ENCODE measurements at regions not wholly inside any gene's neighbourhood (a gene's known extent, or its start where the extent isn't known, plus 50 kb on each side); places are given as distances from the start of the nearest gene placed in this dataset.

DNA sequence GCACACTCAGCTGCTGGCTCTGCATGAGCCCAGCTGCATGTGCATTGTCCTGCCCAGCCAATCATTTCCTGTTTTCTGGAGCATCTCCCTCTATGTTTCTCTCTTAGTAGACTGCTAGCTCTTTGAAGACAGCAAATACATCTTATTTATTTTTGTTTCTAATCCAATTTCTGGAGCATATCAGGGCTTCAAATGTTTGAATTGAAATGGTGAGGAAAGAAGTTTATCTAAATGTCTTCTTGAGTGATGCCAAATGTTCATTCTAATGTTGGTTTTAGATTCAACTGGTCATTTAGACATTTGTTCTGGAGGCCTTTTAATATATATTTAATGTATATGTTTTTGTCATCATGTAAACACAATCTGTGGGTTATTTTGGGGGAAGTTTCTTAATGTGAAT, 141.9 kb downstream of the DNAJB9 start:
- DNase-seq, result no peak

DNA sequence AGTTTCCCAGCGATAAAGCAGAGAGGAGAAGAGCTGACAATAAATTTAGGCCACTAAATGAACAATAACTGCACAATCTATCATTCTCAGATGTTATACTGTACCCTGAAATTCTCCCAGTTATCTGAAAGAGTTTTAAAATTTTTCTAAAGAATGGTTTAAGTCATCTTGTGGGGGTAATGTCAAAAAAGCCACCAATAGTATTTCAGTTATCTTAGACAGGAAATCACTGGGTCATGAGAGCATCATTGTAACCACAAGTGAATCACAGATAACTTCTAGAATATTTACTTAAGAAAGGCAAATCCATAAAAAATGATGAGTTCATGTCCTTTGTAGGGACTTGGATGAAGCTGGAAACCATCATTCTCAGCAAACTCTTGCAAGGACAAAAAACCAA, 147.1 kb downstream of the DNAJB9 start:
- no peak for DNase-seq

DNA sequence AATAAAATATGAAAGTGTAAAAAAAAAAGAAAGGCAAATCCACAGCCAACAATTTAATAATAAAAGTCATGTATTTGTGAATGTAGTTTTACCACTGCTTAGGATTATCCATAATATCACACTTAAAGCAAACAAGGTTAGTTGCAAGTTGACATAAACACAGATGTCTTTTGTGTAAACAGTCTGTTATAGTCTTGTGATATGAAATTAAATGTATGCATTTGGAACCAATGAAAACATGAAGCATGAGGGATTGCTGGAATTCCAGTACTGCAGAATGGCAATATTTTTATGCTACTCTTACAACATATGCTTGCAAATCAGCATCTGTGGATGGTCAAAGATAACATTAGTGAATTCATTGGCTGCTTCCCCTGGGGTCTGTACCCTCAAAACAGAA, 148.1 kb downstream of the DNAJB9 start:
- no peak for DNase-seq

DNA sequence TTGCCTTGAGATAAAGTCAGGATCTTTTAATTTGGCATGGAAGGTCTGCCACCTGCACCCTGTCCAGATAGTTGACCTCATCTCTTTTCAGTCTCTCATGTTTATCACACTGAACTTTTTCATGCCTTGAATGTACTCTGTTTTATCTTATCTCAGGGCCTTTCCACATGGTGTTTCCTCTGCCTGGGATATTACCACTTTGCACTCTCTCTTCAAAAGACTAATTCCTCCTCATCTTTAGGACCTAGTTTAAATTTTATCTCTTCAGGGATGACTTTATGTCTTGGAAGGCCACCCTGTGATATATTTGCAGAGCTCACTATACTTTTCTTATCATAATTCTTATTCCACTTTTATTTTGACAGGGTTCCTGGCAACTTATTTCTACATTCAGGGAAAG, 150.0 kb downstream of the DNAJB9 start:
- no peak for DNase-seq

DNA sequence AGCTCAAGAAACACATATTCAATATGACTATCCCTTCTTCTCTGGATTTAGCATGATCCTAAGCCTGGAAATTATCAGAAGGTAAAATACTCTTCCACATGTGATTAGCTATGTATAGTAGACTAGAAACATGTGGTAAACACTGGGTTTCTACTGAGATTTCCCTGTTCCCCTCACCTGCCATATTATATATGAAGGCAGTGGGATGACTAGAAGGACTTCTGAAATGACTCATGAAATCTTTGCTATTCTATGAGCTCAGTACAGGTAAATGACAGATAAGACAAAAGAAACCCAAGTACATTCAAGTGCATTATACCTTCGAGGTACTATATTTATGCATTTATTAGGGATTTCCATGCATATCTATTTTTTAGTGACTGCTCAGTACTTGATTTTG, 152.9 kb downstream of the DNAJB9 start:
- DNase-seq, result no peak

DNA sequence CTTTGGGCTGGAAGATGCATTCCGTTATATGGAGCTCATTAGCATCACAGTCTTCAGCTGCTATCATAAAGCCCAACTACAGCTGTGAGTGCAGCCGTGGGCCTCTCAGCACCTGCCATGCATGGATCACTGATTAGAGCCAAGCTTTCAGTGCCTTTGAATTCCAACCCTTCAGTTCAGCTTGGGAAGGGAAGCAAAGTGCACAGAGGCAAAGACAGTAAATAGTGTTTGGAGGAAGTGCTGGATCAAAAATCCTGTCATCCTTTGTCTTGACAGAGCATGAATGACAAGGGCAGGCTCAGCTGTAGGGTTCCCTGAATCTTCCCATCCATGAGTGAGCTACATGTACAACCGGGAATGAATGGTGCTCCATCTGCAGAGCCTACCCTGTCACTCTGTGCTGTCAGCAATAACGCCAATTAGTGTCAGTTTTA, 153.7 kb downstream of the DNAJB9 start:
- DNase-seq, result no peak

DNA sequence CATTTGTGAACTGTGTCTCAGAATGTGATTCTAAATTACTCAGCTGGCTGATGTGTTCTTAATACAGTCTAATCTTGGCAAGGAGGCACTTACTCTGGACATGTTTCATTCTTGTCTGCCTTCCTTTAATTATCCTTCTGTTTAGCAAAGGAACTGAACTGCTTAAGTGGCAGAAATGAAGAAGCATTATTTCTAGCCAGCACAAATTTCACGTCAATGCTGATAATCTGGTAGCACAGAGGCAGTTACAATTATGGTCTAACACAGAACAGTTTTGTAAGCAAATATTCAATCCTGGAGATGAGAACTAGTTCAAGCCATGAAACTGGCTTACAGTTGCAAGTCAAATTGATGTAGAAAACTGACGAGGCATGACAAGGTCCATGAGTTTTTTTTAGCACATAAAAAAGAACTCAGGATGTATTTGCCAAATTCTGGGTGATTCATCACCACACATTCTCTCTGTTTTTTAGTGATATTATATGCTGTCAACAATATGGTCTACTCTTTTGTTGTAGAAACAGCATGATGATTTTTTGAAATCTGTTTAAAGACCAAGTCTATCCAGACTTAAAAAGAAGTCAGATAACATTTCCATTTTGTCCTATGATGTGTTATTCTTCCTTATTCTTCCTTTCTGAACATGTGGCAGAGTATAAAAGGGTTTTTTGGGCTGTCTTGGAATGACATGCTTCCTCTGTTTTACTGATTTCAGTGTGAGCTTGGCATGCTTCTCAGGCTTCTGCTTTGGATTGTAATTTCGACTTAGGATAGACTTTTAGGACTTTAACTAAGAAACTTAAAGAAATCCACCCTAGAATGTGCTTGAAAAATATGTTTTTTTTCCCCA, 154.8 kb downstream of the DNAJB9 start:
- DNase-seq, result no peak

DNA sequence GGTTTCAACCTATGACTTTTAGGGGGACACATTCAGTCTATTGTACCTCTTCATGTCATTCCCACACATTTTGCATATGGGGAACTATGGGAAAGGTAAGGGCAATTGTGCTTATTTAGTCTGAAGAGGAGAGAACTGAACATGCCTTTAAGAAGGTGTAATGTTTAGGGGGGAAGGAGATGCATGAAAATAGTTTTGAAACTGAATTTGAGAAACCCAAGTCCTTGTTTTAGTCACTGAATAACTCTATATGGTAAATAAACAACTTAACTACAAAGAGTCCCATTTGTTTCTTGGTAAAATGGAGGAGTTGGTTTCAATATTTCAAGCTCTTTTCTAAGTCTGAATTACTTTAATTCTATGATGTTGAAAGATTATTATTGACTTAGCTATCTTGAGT, 166.1 kb downstream of the DNAJB9 start:
- DNase-seq, result no peak

DNA sequence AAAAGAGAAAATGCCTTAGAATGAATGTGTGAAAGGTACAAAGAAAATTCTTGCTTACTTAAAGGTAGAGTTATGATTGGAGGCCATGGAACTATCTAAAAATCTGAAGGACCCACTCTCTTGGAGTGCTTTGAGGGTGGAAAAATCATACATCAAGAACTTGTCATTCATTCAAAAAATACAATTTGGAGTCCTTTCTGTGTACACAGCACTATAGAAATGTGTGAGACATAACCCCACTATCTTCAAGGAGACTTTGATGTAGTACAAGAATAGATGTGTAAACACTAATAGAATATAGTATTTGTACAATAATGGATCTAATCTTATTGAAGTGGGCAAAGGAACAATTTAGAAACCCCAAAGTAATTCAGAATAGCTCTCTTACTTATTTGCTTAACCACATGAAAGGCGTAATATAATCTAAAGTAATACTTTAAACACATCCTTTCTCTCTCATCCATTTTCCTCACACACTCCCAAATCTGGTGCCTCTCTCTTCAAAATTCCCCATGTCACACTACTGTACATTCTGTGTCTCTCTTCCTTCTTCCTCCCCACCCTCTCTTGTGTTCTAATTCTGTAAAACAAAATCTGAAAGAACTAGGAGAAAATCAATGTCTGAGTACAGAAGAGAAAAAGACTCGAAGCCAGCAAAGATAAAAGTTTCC, 166.7 kb downstream of the DNAJB9 start:
- no peak for DNase-seq

DNA sequence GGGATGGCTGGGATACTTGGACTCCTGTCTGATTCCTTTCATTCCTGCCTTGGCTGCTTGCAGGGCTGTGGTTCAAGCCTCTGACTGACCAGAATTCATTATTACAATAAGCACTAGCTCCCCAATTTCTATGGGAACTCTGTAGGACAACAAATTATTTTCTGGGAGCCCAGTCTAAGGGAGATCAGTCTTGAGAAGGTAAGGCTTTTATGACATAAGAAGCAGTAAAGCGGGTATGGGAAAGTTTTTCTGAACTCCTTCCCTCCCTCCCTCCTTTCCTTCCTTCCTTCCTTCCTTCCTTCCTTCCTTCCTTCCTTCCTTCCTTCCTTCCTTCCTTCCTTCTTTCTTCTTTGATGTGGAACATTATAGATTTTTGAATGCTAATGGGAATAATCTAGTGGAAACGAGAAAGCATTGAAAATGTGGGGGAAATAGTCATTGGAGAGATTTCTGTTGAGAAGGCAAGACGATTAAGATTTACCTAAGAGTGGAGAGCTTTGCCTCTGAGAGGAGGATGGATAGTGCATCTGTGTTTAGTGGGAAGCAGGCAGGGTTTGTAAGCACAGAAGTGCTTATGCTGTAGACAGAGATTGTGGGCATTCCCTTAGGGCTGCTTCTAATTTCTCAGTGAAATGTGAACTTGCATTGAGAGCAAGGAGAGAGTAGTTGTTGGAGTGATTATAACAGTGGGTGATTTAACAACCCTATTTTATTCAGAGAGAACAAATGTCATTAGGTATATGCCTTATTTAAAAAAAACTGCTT, 201.5 kb downstream of the DNAJB9 start:
- DNase-seq, result no peak

DNA sequence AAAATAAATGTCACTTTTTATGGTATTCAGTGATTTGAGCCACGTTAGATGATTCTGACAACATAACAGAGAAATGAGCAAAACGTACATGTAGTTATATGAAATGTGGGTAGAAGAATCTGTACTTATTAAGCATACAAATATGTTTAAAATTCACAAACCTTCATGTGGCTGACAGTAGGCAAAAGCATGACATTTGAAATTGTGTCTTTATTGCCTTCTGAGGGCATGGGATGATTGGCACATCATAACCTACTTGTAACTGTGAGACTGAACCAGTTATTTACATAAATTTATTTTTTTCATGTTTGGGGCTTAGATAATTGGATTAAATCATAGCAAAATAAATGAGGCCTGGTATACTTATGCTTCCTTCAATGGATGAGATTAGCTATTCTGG, 202.2 kb downstream of the DNAJB9 start:
- DNase-seq, result no peak

DNA sequence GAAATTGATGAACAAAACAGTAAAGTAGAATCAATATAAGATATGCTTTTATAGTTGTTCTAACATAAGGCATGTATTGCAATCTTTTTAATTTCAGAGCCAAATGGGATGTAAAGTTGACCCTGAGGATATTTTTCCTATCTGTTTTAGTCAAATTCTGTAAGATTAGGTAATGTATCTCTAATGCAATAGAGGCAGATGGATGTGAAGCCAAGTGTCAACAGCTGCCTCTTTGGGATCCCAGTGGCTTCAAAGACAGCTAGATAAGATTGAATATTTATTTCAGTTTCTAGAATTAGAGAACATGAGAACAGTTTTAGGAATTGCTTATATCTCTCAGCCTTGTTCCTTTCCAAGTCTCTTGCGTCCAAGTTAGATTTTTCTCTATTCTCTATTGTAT, 208.3 kb downstream of the DNAJB9 start:
- DNase-seq, result no peak

DNA sequence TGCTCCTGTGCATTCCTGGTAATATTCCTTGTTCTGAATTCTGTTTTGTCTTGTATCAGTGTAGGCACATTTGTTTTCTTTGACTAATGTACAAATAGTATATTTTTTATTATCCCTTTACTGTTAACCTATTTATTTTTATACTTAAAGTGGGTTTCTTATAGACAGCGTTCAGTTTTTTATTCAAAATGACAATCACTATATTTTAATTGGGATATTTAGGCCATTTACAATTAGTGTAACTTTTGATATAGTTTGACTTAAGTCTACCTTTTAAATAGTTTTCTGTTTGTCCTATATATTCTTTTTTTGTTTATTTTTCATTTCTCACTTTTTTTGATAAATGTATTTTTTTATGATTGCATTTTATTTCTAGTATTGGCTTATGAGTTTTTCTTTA, 219.8 kb downstream of the DNAJB9 start:
- no peak for DNase-seq

DNA sequence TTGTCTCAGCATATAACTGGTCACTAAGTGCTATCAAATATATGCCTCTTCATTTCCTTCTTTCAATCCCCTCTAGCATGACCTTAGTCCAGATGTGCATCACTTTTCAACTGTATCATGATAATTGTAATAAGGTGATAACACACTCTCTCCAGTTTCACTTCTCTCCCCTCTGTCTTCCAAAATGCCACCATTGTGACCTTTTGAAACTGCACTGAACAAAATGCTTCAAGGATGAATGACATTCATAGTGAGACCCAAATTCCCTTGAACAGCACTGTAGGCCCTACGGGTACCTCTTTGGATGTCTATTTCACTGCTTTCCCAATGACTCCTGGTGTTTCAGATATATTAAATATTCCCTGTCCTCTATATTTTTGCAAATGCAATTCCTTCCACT, 224.8 kb downstream of the DNAJB9 start:
- DNase-seq, result no peak

DNA sequence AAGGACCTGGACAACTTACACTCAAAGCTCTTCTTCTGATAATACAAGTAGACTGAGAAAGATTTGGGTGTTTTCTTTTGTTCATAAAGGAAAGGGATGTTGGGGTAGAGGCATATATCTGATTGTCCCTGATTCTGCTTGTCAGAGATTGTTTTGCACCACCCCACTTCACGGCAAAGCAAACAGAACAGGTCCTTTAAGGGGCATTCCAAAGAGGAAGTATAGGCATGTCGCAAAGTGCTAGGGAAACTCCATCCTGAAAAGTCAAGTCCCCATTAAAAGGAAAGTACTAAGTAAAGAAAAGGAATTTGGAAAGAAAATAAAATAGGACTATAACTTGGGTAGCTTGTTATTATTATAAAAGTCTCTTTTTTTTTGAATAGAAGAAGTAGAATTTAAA, 233.0 kb downstream of the DNAJB9 start:
- DNase-seq, result no peak

DNA sequence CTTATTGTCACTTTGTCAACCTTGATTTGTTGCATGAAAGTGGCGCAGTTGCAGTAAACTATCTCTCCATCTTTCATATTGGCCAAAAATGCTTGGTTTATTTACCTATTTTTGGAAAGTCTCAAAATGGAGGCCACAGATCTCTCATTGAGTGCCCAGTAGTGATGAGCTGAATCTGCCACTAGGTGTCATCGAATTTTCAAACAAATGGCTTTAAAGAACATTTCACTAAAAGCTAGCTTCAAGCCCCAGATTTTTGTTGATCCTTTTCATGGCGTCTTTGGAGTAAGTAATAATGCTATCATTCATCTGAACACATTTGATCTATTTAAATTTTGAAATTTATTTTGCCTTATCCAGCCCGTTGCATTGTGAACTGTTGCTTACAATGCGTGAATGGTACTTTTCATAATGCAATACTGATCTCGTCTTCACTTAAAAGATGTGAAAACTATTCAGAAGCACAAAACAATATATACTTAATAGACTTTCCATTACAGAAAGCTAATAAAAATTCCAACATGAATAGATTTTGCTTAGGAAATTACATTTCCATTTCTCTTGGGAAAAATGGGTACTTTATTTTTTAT, 236.2 kb downstream of the DNAJB9 start:
- peak; percentile 18 for DNase-seq

DNA sequence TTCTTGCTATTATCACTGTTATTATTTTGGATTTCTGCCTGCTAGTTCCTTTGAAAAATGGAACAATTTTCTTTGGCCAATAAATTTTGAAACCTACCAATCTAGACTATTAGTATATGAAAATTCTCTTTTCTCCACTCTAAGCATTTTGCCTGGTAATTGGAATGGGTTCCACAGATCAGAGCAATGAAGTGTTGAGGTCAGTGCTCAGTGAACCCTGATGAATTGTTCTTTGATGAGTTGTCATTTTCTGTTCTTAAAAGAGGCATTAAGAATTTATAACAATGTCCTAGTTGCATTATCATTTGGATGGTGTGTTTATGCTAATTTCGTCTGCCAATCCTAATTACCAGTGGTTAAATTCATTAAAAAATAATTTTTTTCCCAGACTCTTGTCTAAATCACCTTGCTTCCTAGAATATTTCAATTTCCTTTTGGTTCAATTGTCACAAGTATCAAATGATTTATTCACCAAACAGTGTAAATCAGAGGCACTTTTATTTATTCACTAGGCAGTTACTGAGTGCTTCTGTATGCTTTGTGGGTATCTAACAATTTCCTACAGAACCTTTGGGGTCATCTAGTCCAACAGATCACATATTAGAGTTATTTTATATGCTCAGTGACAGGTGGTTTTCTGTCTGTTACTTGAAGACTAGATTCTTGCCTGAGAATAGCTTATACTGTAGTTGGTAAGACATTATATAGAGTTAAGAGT, 239.0 kb downstream of the DNAJB9 start:
- DNase-seq, result no peak

DNA sequence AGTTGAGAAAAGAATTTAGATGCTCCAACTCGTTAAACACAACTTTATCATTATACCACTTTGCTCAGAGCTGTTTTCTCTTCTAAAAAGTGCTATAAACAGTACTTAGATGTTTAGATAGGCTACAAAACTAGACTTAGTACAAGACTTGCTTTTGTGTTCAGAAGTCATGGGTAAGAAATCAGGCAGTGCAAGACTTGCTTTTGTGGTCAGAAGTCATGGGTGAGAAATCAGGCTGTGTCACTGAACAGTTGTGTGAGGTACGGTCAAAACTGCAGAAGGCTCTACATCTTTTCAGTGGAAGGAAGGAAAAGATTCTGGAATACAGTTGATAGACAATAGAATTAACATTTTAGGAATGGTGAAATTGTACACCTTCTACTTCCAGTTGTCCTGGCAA, 239.7 kb downstream of the DNAJB9 start:
- no peak for DNase-seq

DNA sequence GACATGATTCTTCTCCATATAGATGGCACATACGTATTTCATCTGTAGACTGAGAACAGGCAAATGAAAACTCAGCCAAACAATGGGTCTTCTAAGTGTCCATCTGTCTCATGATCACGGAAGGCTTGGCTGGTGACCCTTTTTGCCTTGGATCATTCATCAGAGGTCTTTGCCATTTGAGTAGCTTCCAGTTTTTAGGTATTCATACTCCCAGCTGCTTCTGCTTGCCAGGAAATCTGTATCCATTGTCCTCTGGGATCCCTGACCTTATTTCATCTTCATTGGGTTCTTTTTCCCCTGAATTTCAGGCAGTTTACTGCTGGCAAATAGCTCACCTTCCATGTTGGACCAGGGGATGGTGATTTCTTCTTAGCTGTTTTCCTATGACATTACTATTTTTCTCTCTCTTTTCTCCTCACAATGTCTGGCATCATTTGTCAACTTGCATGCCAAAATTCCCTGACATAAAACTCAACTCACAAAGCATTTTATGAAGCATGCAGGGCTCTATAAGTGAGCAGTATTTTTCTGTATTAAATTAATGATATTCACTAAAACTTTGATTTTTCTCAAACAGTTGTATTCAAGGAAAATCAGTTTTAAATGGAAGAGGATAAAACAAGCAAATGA, 241.2 kb downstream of the DNAJB9 start:
- no peak for DNase-seq

DNA sequence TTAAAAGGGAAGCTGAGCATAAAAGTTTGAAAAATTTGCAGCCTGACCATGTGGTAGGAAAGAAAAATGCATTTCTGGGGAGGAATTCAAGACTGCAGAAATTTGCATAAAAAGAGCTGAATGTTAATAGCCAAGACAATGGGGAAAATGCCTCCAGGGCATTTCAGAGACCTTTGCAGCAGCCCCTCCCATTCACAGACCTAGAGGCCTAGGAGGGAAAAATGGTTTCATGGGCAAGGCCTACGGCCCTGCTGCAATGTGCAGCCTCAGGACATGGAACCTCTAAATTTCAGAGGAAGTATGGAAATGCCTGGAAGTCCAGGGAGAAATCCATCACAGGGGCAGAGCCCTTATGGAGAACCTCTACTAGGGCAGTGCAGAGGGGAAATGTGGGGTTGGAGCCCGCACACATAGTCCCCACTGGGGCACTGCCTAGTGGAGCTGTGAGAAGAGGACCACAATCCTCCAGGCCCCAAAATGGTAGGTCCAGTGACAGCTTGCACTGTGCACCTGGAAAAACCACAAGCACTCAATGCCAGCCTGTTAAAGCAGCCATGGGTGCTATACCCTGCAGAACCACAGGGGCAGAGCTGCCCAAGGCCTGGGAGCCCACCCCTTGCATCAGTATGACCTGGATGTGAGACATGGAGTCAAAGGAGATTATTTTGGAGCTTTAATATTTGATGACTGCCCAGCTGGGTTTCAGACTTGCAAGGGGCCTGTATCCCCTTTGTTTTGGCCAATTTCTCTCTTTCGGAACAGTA, 243.8 kb downstream of the DNAJB9 start:
- no peak for DNase-seq

DNA sequence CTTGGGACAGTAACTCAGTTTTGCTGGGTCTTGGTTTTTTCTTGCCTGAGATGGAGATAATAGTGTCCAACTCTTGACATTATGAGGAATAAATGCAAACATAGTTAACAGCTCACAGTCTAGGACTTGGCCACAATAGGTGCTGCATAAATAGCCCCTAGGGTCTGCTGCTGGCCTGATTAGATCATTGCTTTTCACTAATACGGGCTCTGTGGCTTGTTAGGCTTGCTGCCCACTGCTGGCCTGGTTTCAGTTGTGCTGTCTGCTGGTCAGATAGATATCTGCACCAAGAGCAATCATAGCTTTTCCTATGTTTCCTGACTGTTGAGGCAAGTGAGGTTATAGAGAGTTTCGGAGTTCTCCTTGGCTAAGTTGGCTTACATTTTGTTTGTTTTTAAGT, 246.1 kb downstream of the DNAJB9 start:
- DNase-seq, result no peak
